Thyroid gland (tissue), 4 donors: ENCODE measurements at regions not wholly inside any gene's neighbourhood (a gene's known extent, or its start where the extent isn't known, plus 50 kb on each side); places are given as distances from the start of the nearest gene placed in this dataset.

Source experiments
- DNase-seq, 2 donors: peaks; one replicate each; pipeline ENCODE4 v3.0.0-alpha.2; 2019
- H3K27ac ChIP-seq, 3 donors: fragments of 200-600 bp; sonication (generic); 1 replicate in 2 of 3; 2 replicates in 1 of 3; pipeline ENCODE4 v1.5.1; 2016 to 2019; ENCODE audit warnings: mild to moderate bottlenecking in 1 of 3, moderate library complexity in 1 of 3
- H3K27me3 ChIP-seq: fragments of 200-600 bp; sonication (generic); one replicate; pipeline ENCODE4 v1.5.1; 2019
- H3K36me3 ChIP-seq, 2 donors: fragments of 200-600 bp; sonication (generic); one replicate each; pipeline ENCODE4 v1.5.1; 2016 to 2019
- H3K4me1 ChIP-seq, 2 donors: fragments of 200-600 bp; sonication (generic); one replicate each; pipeline ENCODE4 v1.5.1; 2017 to 2019
- H3K4me3 ChIP-seq, 3 donors: fragments of 200-600 bp; sonication (generic); replicated peaks in 1 of 3; 1 replicate in 2 of 3; 2 replicates in 1 of 3; pipeline ENCODE4 v1.5.1; 2016; ENCODE audit warnings: mild to moderate bottlenecking in 1 of 3
- H3K9me3 ChIP-seq: fragments of 200-600 bp; sonication (generic); one replicate; pipeline ENCODE4 v1.5.1; 2017
- CTCF ChIP-seq, 6 experiments: fragments of 200-600 bp in 3 of 6; fragments of 450-650 bp in 3 of 6; sonication (generic) in 3 of 6; IDR thresholded peaks; one replicate each; pipeline ENCODE4 v1.5.1; 2016 to 2019; ENCODE audit warnings: antibody characterized with exemption in 6 of 6, mild to moderate bottlenecking in 2 of 6, inconsistent platforms in 1 of 6, moderate library complexity in 1 of 6
- POLR2A ChIP-seq, 2 donors: fragments of 450-650 bp; IDR thresholded peaks; one replicate each; pipeline ENCODE4 v1.6.1; 2017; ENCODE audit warnings: antibody characterized with exemption in 2 of 2, mild to moderate bottlenecking in 2 of 2, moderate library complexity in 1 of 2
- WGBS, 2 donors: methylation state at CpG; one replicate each; pipeline ENCODE4 v1.1.5; 2017; 5-methylcytosine and 5-hydroxymethylcytosine counted together
- intact Hi-C: fragments of 100-400 bp; cut with DNase I; formaldehyde crosslinking; loops from one replicate; pipeline ENCODE4 v1.15.1; 2023

GRCh38 chr17:71422968-71423367 is 697.9 kb upstream of the SOX9 start:
- H3K4me3 ChIP-seq, result no peak overlapping the region
- H3K36me3 ChIP-seq, result no peaks in the 10 kb centered on the region
- DNase-seq, result no peak
- no peaks in the 10 kb centered on the region for H3K9me3 ChIP-seq
- intact Hi-C loops, result no loop called here
- TF ChIP-seq CTCF (IDR thresholded peaks at IDR 0.05) (no peak), POLR2A (IDR thresholded peaks at IDR 0.05) (no peak)
- WGBS, 2 donors, result 74 to 78% methylated on average over 1 of the region's 1 CpG
- no peak overlapping the region for H3K27ac ChIP-seq
- no peaks in the 10 kb centered on the region for H3K4me1 ChIP-seq
- H3K27me3 ChIP-seq, result no peaks in the 10 kb centered on the region

- no peak overlapping the region for H3K4me3 ChIP-seq
- no peaks in the 10 kb centered on the region for H3K4me1 ChIP-seq
- TF ChIP-seq CTCF (IDR thresholded peaks at IDR 0.05), result no peak
- TF ChIP-seq POLR2A (IDR thresholded peaks at IDR 0.05), result no peak
- H3K27ac ChIP-seq, result no peak overlapping the region
- 60 to 62% methylated on average over 5 of the region's 5 CpGs for WGBS, 2 donors
- intact Hi-C loops, result no loop called here
- no peak for DNase-seq
- H3K9me3 ChIP-seq, result no peaks in the 10 kb centered on the region
- H3K27me3 ChIP-seq, result no peaks in the 10 kb centered on the region
- H3K36me3 ChIP-seq, result no peaks in the 10 kb centered on the region
Observed at GRCh38 chr17:71423871-71424546, 696.8 kb upstream of the SOX9 start.

GRCh38 chr17:71427801-71428200 is 693.0 kb upstream of the SOX9 start:
- H3K9me3 ChIP-seq, result no peaks in the 10 kb centered on the region
- no peak overlapping the region for H3K27ac ChIP-seq
- no peaks in the 10 kb centered on the region for H3K36me3 ChIP-seq
- no peaks in the 10 kb centered on the region for H3K4me1 ChIP-seq
- WGBS, 2 donors, result 83 to 87% methylated on average over 3 of the region's 3 CpGs
- TF ChIP-seq POLR2A (IDR thresholded peaks at IDR 0.05) (no peak), CTCF (IDR thresholded peaks at IDR 0.05) (no peak)
- no peak overlapping the region for H3K4me3 ChIP-seq
- intact Hi-C loops, result no loop called here
- no peak for DNase-seq
- no peaks in the 10 kb centered on the region for H3K27me3 ChIP-seq

GRCh38 chr17:71428897-71429296 is 691.9 kb upstream of the SOX9 start:
- no peaks in the 10 kb centered on the region for H3K36me3 ChIP-seq
- no peak for DNase-seq
- intact Hi-C loops, result no loop called here

More at GRCh38 chr17:71428897-71429296, 691.9 kb upstream of the SOX9 start:
- H3K4me3 ChIP-seq, result no peak overlapping the region
- no peaks in the 10 kb centered on the region for H3K27me3 ChIP-seq
- H3K4me1 ChIP-seq, result no peaks in the 10 kb centered on the region
- no peak for TF ChIP-seq CTCF (IDR thresholded peaks at IDR 0.05)
- no peak for TF ChIP-seq POLR2A (IDR thresholded peaks at IDR 0.05)
- H3K9me3 ChIP-seq, result no peaks in the 10 kb centered on the region
- no peak overlapping the region for H3K27ac ChIP-seq
